ENCODE measurements at regions not wholly inside any gene's neighbourhood (a gene's known extent, or its start where the extent isn't known, plus 50 kb on each side); places are given as distances from the start of the nearest gene placed in this dataset.

DNA sequence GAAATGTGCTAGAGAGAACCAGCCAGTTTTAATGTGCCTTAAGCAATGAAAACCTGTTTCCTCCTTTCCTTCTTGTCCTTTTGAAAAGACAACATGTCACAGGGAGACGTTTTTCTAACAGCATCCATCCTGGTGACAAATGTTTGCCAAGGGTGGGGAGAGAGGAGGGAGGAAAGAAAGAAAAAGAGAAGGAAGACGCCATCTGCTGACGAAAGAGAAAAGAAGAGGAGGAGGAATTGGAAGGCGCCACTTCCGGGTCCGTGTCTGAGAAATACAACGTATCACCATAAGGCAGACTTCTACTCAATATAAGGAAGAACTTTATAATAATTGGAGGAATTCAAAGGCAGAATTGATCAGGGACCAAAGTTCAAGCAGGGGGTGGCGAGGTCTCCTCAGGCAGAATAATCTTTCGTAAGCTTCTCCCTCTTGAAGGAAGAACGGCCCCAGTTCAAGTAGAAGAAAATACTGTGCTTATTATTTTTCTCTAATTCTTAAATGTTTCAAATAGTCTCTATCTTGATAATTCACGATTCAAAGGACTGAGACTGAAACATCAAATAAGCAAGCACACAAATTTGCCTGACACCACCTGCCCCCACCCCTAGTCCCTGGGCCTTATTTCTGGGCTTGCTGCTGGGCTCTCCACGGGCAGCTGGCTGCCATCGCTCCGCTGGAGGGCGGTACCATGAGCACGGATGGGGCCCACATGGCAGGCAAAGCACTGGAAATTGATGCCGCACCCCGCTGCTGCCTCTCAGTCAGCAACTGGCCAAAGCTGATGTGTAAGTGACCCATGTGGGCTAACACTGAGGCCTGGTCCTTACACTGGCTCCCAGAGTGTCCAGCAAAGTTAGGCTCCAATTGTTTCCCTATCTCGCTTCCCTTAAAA lies 273.7 kb upstream of the KLF14 start:
- TSS peak; percentile 32 for BruUV-seq (replicated peaks)
- peak overlapping the region; percentile 67 for H3K4me2 ChIP-seq (ENCODE audit: low read length)
- ATAC-seq = peak; percentile 67

More for the DNA sequence above, 273.7 kb upstream of the KLF14 start:
- Histone ChIP-seq H3K4me3 (replicated peaks in 1 of 2; ENCODE audit: low read depth in 1 of 2, low read length in 2 of 2) (peak overlapping the region in 1 of 2 experiments; percentile 3; a peak in 1 of 4 replicates), H3K36me3 (ENCODE audit: control insufficient read depth in 1 of 2, insufficient read depth in 2 of 2, low read length in 2 of 2) (no peaks in the 10 kb centered on the region), H3K27me3 (ENCODE audit: insufficient read depth, low read length) (no peaks in the 10 kb centered on the region), H3K4me1 (ENCODE audit: control insufficient read depth in 1 of 2, insufficient read depth in 2 of 2, low read length in 2 of 2) (peaks cover 94 to 97% of the 10 kb centered on the region in 2 experiments), H3K9ac (ENCODE audit: low read length) (peak overlapping the region; percentile 73), H3K27ac (ENCODE audit: low read depth, low read length) (peak overlapping the region; percentile 96), H3K79me2 (ENCODE audit: insufficient read depth, low read length) (peaks cover 92% of the 10 kb centered on the region), H3K9me2 (ENCODE audit: insufficient read depth) (no peaks in the 10 kb centered on the region), H4K20me1 (ENCODE audit: insufficient read depth) (no peaks in the 10 kb centered on the region), H2AFZ (ENCODE audit: low read depth, low read length, poor library complexity, severe bottlenecking) (no peak overlapping the region), H3K9me3 (ENCODE audit: control insufficient read depth in 1 of 2, insufficient read depth in 1 of 2, low read depth in 1 of 2, low read length in 2 of 2) (no peaks in the 10 kb centered on the region)
- ChIA-PET RAD21 (ENCODE audit: low non-redundant PET in 1 of 2, low total read pairs in 2 of 2, uncharacterized antibody in 2 of 2, unreplicated experiment in 2 of 2) (no interaction called here), POLR2A (interaction anchor here (1.2 to 2.6 kb wide), 5 partner anchors 11 to 103 kb away, joined by 3 to 9 read pairs (median 6); no protein-coding TSS in a partner anchor), CTCF (interaction anchor here (0.9 to 2.1 kb wide), 8 partner anchors 8 to 111 kb away, joined by 3 to 15 read pairs (median 4); no protein-coding TSS in a partner anchor)
- intact Hi-C loops (cut with micrococcal nuclease) = loop anchor here (2.0 kb wide), 1 partner anchor 111 kb away; no protein-coding TSS in a partner anchor
- TF ChIP-seq, protein P1, sequence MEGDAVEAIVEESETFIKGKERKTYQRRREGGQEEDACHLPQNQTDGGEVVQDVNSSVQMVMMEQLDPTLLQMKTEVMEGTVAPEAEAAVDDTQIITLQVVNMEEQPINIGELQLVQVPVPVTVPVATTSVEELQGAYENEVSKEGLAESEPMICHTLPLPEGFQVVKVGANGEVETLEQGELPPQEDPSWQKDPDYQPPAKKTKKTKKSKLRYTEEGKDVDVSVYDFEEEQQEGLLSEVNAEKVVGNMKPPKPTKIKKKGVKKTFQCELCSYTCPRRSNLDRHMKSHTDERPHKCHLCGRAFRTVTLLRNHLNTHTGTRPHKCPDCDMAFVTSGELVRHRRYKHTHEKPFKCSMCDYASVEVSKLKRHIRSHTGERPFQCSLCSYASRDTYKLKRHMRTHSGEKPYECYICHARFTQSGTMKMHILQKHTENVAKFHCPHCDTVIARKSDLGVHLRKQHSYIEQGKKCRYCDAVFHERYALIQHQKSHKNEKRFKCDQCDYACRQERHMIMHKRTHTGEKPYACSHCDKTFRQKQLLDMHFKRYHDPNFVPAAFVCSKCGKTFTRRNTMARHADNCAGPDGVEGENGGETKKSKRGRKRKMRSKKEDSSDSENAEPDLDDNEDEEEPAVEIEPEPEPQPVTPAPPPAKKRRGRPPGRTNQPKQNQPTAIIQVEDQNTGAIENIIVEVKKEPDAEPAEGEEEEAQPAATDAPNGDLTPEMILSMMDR (IDR thresholded peaks at IDR 0.05 in 2 of 3, conservative IDR thresholded peaks at IDR 0.05 in 1 of 3; ENCODE audit: borderline replicate concordance in 1 of 3, insufficient read depth in 1 of 3, low read depth in 2 of 3, low read length in 2 of 3) = peak in 2 of 3 experiments; percentile 48 to 60; a peak in 4 of 6 replicates
- peak; percentile 45 for TF ChIP-seq POLR2AphosphoS5 (IDR thresholded peaks at IDR 0.05; ENCODE audit: low read depth, low read length)
- TF ChIP-seq YY1 (IDR thresholded peaks at IDR 0.05; ENCODE audit: extremely low read depth, insufficient replicate concordance, low read depth, low read length) = peak; percentile 72
- TF ChIP-seq ELF1 (IDR thresholded peaks at IDR 0.05; ENCODE audit: borderline replicate concordance, low read depth) = no peak
- peak; percentile 51 for TF ChIP-seq ZFX (IDR thresholded peaks at IDR 0.05)
- no peak for TF ChIP-seq RAD21 (IDR thresholded peaks at IDR 0.05; ENCODE audit: low read depth)
- no peak for TF ChIP-seq TCF7L2 (IDR thresholded peaks at IDR 0.05; ENCODE audit: borderline replicate concordance, extremely low read depth, insufficient read depth, insufficient read length)
- DNase-seq (ENCODE audit: low read depth, low spot score) = peak; percentile 85
